ENCODE measurements at regions not wholly inside any gene's neighbourhood (a gene's known extent, or its start where the extent isn't known, plus 50 kb on each side); places are given as distances from the start of the nearest gene placed in this dataset.
A peak's percentile ranks its signal among the peaks of the same experiment; 100 is the strongest.

DNA sequence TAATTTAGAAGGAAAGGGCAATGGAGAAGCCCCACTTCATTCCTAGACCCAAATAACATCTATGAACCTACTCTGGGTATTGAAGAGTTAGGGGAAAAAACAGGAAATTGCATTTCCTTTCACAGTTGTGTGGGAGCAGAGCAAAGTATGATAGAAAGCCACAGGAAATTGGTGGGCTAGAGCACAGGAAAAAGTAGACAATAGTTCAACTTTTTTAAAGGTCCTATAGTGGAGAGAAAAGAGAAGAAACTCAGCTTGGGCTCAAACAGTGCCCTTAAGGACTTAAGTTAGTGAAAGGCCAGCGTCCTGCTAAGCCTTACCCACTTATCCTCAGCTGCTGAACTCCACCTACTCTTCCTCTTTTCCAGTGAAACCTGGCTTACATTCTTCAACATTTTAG lies 258.1 kb downstream of the DPY19L2 start:
- H3K27ac ChIP-seq (ENCODE audit: insufficient read depth, low read depth, low read length), result peak overlapping the region; percentile 67
- H3K4me1 ChIP-seq (ENCODE audit: control insufficient read depth, extremely low read depth, insufficient read depth, low read length), result peaks cover 20% of the 10 kb centered on the region
- no peaks in the 10 kb centered on the region for H3K36me3 ChIP-seq (ENCODE audit: control insufficient read depth in 2 of 2, extremely low read depth in 1 of 2, insufficient read depth in 2 of 2, low read length in 2 of 2)
- FAIRE-seq, result peak; percentile 76
- intact Hi-C loops (cut with micrococcal nuclease) (loop anchor here (1.0 kb wide), 1 partner anchor 10 kb away; no protein-coding TSS in a partner anchor), dilution Hi-C loops (cut with MboI; ENCODE audit: extremely low pct_ligation_motif_present, low sequenced_read_pairs) (no loop called here)
- DNase-seq (ENCODE audit: low read depth, low spot score), result peak; percentile 83
- H3K9me1 ChIP-seq (replicated peaks; ENCODE audit: control insufficient read depth, extremely low read depth, insufficient read depth, low read length), result no peaks in the 10 kb centered on the region
- CTCF ChIA-PET, result interaction anchor here (1.1 to 3.3 kb wide), 2 partner anchors 10 to 258 kb away, joined by 4 to 18 read pairs; no protein-coding TSS in a partner anchor
- H3K79me2 ChIP-seq (ENCODE audit: control insufficient read depth, insufficient read depth, low read length), result no peaks in the 10 kb centered on the region
- H3K4me3 ChIP-seq (replicated peaks in 1 of 3; ENCODE audit: insufficient read depth in 1 of 3, low read depth in 1 of 3, low read length in 3 of 3), result no peak overlapping the region
- H3K4me2 ChIP-seq (ENCODE audit: insufficient read depth, low read length), result peak overlapping the region; percentile 48
- H3K9me3 ChIP-seq (replicated peaks; ENCODE audit: control insufficient read depth, insufficient read depth, low read length), result no peaks in the 10 kb centered on the region
- TF ChIP-seq GATA2 (IDR thresholded peaks at IDR 0.05; ENCODE audit: insufficient read depth, insufficient read length, low read depth, low read length) (peak; percentile 25), EZH2 (IDR thresholded peaks at IDR 0.05; ENCODE audit: borderline replicate concordance, low read depth, low read length, severe bottlenecking) (no peak)
- TF ChIP-seq, protein P1, sequence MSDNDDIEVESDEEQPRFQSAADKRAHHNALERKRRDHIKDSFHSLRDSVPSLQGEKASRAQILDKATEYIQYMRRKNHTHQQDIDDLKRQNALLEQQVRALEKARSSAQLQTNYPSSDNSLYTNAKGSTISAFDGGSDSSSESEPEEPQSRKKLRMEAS (IDR thresholded peaks at IDR 0.05; ENCODE audit: insufficient read depth, insufficient read length), result no peak
- BruUV-seq (replicated peaks), result no TSS peak
- H3K27me3 ChIP-seq (ENCODE audit: control insufficient read depth in 2 of 2, insufficient read depth in 2 of 2, low read length in 2 of 2), result no peaks in the 10 kb centered on the region
- H4K20me1 ChIP-seq (replicated peaks; ENCODE audit: control insufficient read depth, extremely low read depth, insufficient read depth, low read length), result no peaks in the 10 kb centered on the region
- peak overlapping the region; percentile 14 for H3K9ac ChIP-seq (replicated peaks; ENCODE audit: extremely low read depth, insufficient read depth, low read length)
- POLR2A ChIA-PET, result interaction anchor here (1.4 kb wide), 1 partner anchor 9 kb away, joined by 5 read pairs; no protein-coding TSS in a partner anchor
- H2AFZ ChIP-seq (ENCODE audit: low read depth, low read length), result peak overlapping the region; percentile 59

DNA sequence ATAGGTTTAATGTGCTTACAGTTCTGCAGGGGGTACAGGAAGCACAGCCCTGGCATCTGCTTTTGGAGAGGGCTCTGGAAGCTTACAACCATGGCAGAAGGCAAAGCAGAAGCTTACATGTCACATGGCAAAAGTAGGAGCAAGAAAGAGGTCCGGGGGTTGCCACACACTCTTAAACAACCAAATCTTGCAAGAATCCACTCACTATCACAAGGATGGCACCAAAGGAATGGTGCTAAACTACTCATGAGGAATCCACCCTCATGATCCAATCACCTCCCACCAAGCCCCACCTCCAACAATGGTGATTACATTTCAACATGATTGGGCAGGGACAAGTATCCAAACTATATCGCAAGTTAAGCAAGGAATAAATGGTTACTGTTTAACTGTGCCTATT lies 255.8 kb upstream of the AVPR1A start:
- intact Hi-C loops (cut with micrococcal nuclease), result no loop called here
- DNase-seq (ENCODE audit: low read depth, low spot score), result no peak
- Histone ChIP-seq H4K20me1 (replicated peaks; ENCODE audit: control insufficient read depth, extremely low read depth, insufficient read depth, low read length) (no peaks in the 10 kb centered on the region), H2AFZ (ENCODE audit: low read depth, low read length) (no peak overlapping the region), H3K4me2 (ENCODE audit: insufficient read depth, low read length) (no peak overlapping the region), H3K79me2 (ENCODE audit: control insufficient read depth, insufficient read depth, low read length) (no peaks in the 10 kb centered on the region), H3K27me3 (ENCODE audit: control insufficient read depth in 2 of 2, insufficient read depth in 2 of 2, low read length in 2 of 2) (no peaks in the 10 kb centered on the region), H3K4me3 (replicated peaks in 1 of 3; ENCODE audit: insufficient read depth in 1 of 3, low read depth in 1 of 3, low read length in 3 of 3) (no peak overlapping the region), H3K27ac (ENCODE audit: insufficient read depth, low read depth, low read length) (no peak overlapping the region), H3K4me1 (ENCODE audit: control insufficient read depth, extremely low read depth, insufficient read depth, low read length) (peaks cover 20% of the 10 kb centered on the region), H3K9ac (replicated peaks; ENCODE audit: extremely low read depth, insufficient read depth, low read length) (no peak overlapping the region), H3K9me1 (replicated peaks; ENCODE audit: control insufficient read depth, extremely low read depth, insufficient read depth, low read length) (no peaks in the 10 kb centered on the region), H3K36me3 (ENCODE audit: control insufficient read depth in 2 of 2, extremely low read depth in 1 of 2, insufficient read depth in 2 of 2, low read length in 2 of 2) (no peaks in the 10 kb centered on the region), H3K9me3 (replicated peaks; ENCODE audit: control insufficient read depth, insufficient read depth, low read length) (no peaks in the 10 kb centered on the region)
- ChIA-PET POLR2A (no interaction called here), CTCF (no interaction called here)
- BruUV-seq (replicated peaks), result no TSS peak
- no peak for FAIRE-seq
- TF ChIP-seq POLR2A (IDR thresholded peaks at IDR 0.05; ENCODE audit: low read depth, low read length) (no peak), EZH2 (IDR thresholded peaks at IDR 0.05; ENCODE audit: borderline replicate concordance, low read depth, low read length, severe bottlenecking) (no peak), FOS (IDR thresholded peaks at IDR 0.05; ENCODE audit: borderline replicate concordance, insufficient read depth, low read length) (no peak), POLR2AphosphoS5 (IDR thresholded peaks at IDR 0.05; ENCODE audit: insufficient read depth, low read depth, low read length) (no peak), JUN (IDR thresholded peaks at IDR 0.05; ENCODE audit: borderline replicate concordance, insufficient read depth, insufficient read length, low read depth) (no peak), MYC (IDR thresholded peaks at IDR 0.05; ENCODE audit: low read depth, low read length) (no peak), GATA2 (IDR thresholded peaks at IDR 0.05; ENCODE audit: insufficient read depth, insufficient read length, low read depth, low read length) (no peak), CTCF (IDR thresholded peaks at IDR 0.05; ENCODE audit: extremely low read depth in 1 of 2, insufficient read depth in 1 of 2, low read depth in 1 of 2, low read length in 2 of 2) (no peak)
- TF ChIP-seq, protein P1 (IDR thresholded peaks at IDR 0.05; ENCODE audit: insufficient read depth, insufficient read length), result no peak
- dilution Hi-C loops (cut with MboI; ENCODE audit: extremely low pct_ligation_motif_present, low sequenced_read_pairs), result no loop called here

Data from endothelial cell of umbilical vein (primary cell).